Adrenal gland (tissue), 9 donors: ENCODE measurements at regions not wholly inside any gene's neighbourhood (a gene's known extent, or its start where the extent isn't known, plus 50 kb on each side); places are given as distances from the start of the nearest gene placed in this dataset.
"Not testable (repeated sequence)": the region's sequence is repeated elsewhere in the genome, so short reads cannot be mapped to it uniquely, and the experiment has no call there.

Experiments used
- DNase-seq, 7 donors: peaks; one replicate each; pipeline ENCODE4 v3.0.0-alpha.2; 2019 to 2020
- H3K27ac ChIP-seq, 5 donors: fragments of 200-600 bp; sonication (generic) in 4 of 5; 1 replicate in 3 of 5; 2 replicates in 2 of 5; pipeline versions ENCODE4 v1.5.1 to v1.8.0; 2016 to 2020; ENCODE audit warnings: mild to moderate bottlenecking in 1 of 5
- H3K27me3 ChIP-seq: fragments of 200-600 bp; 2 replicates; pipeline ENCODE4 v1.8.0; 2021
- H3K36me3 ChIP-seq, 2 donors: fragments of 200-600 bp; replicated peaks in 1 of 2; 1 replicate in 1 of 2; 2 replicates in 1 of 2; pipeline versions ENCODE4 v1.5.1 to v1.8.0; 2018 to 2022
- H3K4me1 ChIP-seq, 2 donors: fragments of 200-600 bp; replicated peaks in 1 of 2; 1 replicate in 1 of 2; 2 replicates in 1 of 2; pipeline versions ENCODE4 v1.5.1 to v1.8.0; 2018 to 2021
- H3K4me3 ChIP-seq, 4 donors: fragments of 200-600 bp; sonication (generic) in 3 of 4; one replicate each; pipeline ENCODE4 v1.5.1; 2016 to 2018
- H3K9me3 ChIP-seq, 3 donors: fragments of 200-600 bp; sonication (generic) in 1 of 3; replicated peaks in 1 of 3; 1 replicate in 2 of 3; 2 replicates in 1 of 3; pipeline versions ENCODE4 v1.5.1 to v1.8.0; 2016 to 2021
- CTCF ChIP-seq, 6 experiments: fragments of 450-650 bp in 4 of 6; fragments of 200-600 bp in 2 of 6; sonication (generic) in 1 of 6; IDR thresholded peaks; 1 replicate in 5 of 6; 2 replicates in 1 of 6; pipeline versions ENCODE4 v1.5.1 to v1.8.0; 2016 to 2021; ENCODE audit warnings: antibody characterized with exemption in 6 of 6, mild to moderate bottlenecking in 2 of 6, moderate library complexity in 1 of 6
- POLR2A ChIP-seq, 2 donors: fragments of 450-650 bp; IDR thresholded peaks; one replicate each; pipeline ENCODE4 v1.6.1; 2017; ENCODE audit warnings: antibody characterized with exemption in 2 of 2, mild to moderate bottlenecking in 2 of 2, moderate library complexity in 1 of 2
- WGBS, 4 donors: extraction: QIAGEN DNeasy Blood & Tissue Kit in 2 of 4; methylation state at CpG; one replicate each; pipeline versions ENCODE4 v1.1.5 to v1.1.7; 2013 to 2017; 5-methylcytosine and 5-hydroxymethylcytosine counted together
- intact Hi-C, 2 donors: fragments of 100-400 bp; cut with DNase I; formaldehyde crosslinking; loops; one replicate each; pipeline versions ENCODE4 v1.14.1 to v1.15.0; 2022 to 2023
- donor health status: healthy with polysubstance abuse.
- donor health status: Bipolar disorder and iron deficiency.
- donor health status: DM: yes; HTN: yes; CAD: no.
- donor health status: DM: no; HTN: no; CAD: no.
- donor health status: DM: no; HTN: no; CAD: no.

- no peaks in the 10 kb centered on the region for H3K9me3 ChIP-seq
- TF ChIP-seq CTCF (IDR thresholded peaks at IDR 0.05): no peak
- TF ChIP-seq POLR2A (IDR thresholded peaks at IDR 0.05): no peak
- no peak overlapping the region for H3K27ac ChIP-seq
- no peak for DNase-seq
- no peak overlapping the region for H3K4me3 ChIP-seq
- 39 to 53% (median 48%) methylated on average over 2 of the region's 2 CpGs for WGBS, 4 donors
- no peaks in the 10 kb centered on the region for H3K27me3 ChIP-seq
- intact Hi-C loops: no loop called here
- no peaks in the 10 kb centered on the region for H3K36me3 ChIP-seq
- H3K4me1 ChIP-seq: no peaks in the 10 kb centered on the region
Observed at GRCh38 chr1:101444873-101445618, 208.2 kb downstream of the S1PR1 start.

DNA sequence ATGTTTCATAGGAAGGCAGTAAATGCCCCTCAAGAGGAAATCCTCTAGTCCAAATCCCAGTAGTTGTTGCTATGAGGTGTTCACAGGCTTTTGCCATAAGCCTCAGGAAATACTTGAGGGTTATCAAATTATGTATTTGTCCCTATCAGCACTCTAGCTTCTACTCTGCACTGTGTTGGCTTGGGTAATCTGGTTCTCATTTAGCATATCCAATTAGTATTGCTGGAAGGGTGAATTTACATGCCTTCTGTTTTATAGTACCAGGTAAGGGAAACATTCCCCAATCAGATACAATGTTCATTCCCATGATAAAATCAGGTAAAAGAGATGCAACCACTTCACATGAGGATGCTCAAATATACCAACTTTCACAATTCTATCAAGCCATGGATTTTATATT, 211.2 kb downstream of the S1PR1 start:
- intact Hi-C loops: no loop called here
- Histone ChIP-seq H3K36me3 (no peaks in the 10 kb centered on the region), H3K9me3 (no peaks in the 10 kb centered on the region), H3K27ac (no peak overlapping the region), H3K4me1 (no peaks in the 10 kb centered on the region), H3K4me3 (no peak overlapping the region), H3K27me3 (no peaks in the 10 kb centered on the region)
- TF ChIP-seq POLR2A (IDR thresholded peaks at IDR 0.05) (no peak), CTCF (IDR thresholded peaks at IDR 0.05) (no peak)
- DNase-seq: no peak

- H3K36me3 ChIP-seq, H3K9me3 ChIP-seq, DNase-seq, H3K27me3 ChIP-seq, H3K4me3 ChIP-seq, H3K4me1 ChIP-seq, intact Hi-C loops, H3K27ac ChIP-seq: not testable (repeated sequence)
- 92 to 93% (median 93%) methylated on average over 5 of the region's 5 CpGs for WGBS, 4 donors
Observed at GRCh38 chr1:101450691-101451090, 213.9 kb downstream of the S1PR1 start.

- no peaks in the 10 kb centered on the region for H3K27me3 ChIP-seq
- H3K4me1 ChIP-seq: no peaks in the 10 kb centered on the region
- no peak for TF ChIP-seq POLR2A (IDR thresholded peaks at IDR 0.05)
- TF ChIP-seq CTCF (IDR thresholded peaks at IDR 0.05): no peak
- H3K27ac ChIP-seq: no peak overlapping the region
- no peaks in the 10 kb centered on the region for H3K9me3 ChIP-seq
- H3K36me3 ChIP-seq: no peaks in the 10 kb centered on the region
- WGBS, 4 donors: 61 to 67% (median 65%) methylated on average over 6 of the region's 6 CpGs
- DNase-seq: no peak
- intact Hi-C loops: no loop called here
- no peak overlapping the region for H3K4me3 ChIP-seq
Observed at GRCh38 chr1:101451888-101452287, 215.1 kb downstream of the S1PR1 start.

DNA sequence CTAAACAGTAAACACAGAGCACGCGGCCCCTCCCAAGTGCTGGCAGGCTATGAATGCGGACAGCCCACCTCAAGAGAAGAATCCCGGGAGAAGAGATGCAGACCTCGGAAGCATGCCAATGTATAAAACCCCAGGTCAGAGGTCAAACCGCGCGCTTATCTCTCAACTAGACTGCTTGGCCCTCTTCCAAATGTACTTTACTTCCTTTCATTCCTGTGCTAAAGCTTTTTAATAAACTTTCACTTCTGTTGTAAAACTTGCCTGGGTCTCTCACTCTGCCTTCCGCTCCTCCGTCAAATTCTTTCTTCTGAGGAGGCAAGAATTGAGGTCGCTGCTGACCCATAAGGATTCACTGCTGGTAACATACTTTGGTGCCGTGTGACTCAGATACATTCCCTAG, 216.0 kb downstream of the S1PR1 start:
- intact Hi-C loops: no loop called here
- 71 to 86% (median 82%) methylated on average over 12 of the region's 12 CpGs for WGBS, 4 donors
- Histone ChIP-seq H3K4me1 (no peaks in the 10 kb centered on the region), H3K9me3 (no peaks in the 10 kb centered on the region), H3K36me3 (no peaks in the 10 kb centered on the region), H3K27ac (no peak overlapping the region), H3K4me3 (no peak overlapping the region), H3K27me3 (no peaks in the 10 kb centered on the region)
- TF ChIP-seq POLR2A (IDR thresholded peaks at IDR 0.05) (no peak), CTCF (IDR thresholded peaks at IDR 0.05) (no peak)
- no peak for DNase-seq
